Right lobe of liver (tissue), 6 donors: ENCODE measurements at regions not wholly inside any gene's neighbourhood (a gene's known extent, or its start where the extent isn't known, plus 50 kb on each side); places are given as distances from the start of the nearest gene placed in this dataset.

ENCODE experiments used
- ATAC-seq, 4 donors: fragments of 200-7000 bp; cut with Tn5 transposase; one replicate each; pipeline ENCODE4 v1.9.1; 2020; ENCODE audit warnings: mild to moderate bottlenecking in 4 of 4, moderate library complexity in 4 of 4
- DNase-seq, 3 donors: peaks; one replicate each; pipeline ENCODE4 v3.0.0-alpha.2; 2020
- H3K27ac ChIP-seq, 3 donors: fragments of 200-600 bp; one replicate each; pipeline ENCODE4 v1.8.0; 2022
- H3K27me3 ChIP-seq, 2 donors: fragments of 200-600 bp; one replicate each; pipeline ENCODE4 v1.8.0; 2022
- H3K36me3 ChIP-seq, 4 donors: fragments of 200-600 bp; sonication (generic) in 1 of 4; one replicate each; pipeline versions ENCODE4 v1.5.1 to v1.8.0; 2017 to 2022; ENCODE audit warnings: control low read depth in 1 of 4
- H3K4me1 ChIP-seq, 4 donors: fragments of 200-600 bp; sonication (generic) in 1 of 4; one replicate each; pipeline versions ENCODE4 v1.5.1 to v1.8.0; 2017 to 2022; ENCODE audit warnings: control low read depth in 1 of 4
- H3K4me3 ChIP-seq, 3 donors: fragments of 200-600 bp; one replicate each; pipeline ENCODE4 v1.8.0; 2022
- H3K9me3 ChIP-seq, 4 donors: fragments of 200-600 bp; sonication (generic) in 1 of 4; one replicate each; pipeline versions ENCODE4 v1.5.1 to v1.8.0; 2017 to 2022; ENCODE audit warnings: control low read depth in 1 of 4
- POLR2A ChIP-seq: fragments of 450-650 bp; IDR thresholded peaks from one replicate; pipeline ENCODE4 v1.6.1; 2017; ENCODE audit warnings: antibody characterized with exemption, mild to moderate bottlenecking
- WGBS: methylation state at CpG from one replicate; pipeline ENCODE4 v1.1.6; 2018; ENCODE audit warnings: low coverage, low lambda C conversion rate; ENCODE audit not compliant: insufficient coverage; ENCODE audit errors: missing lambda C conversion rate; 5-methylcytosine and 5-hydroxymethylcytosine counted together
- intact Hi-C, 2 donors: fragments of 100-400 bp; cut with DNase I; formaldehyde crosslinking; loops; one replicate each; pipeline versions ENCODE4 v1.11.2 to v1.14.1; 2022
- TF ChIP-seq, protein P1 (sequence below), 4 donors: fragments of 200-600 bp in 3 of 4; fragments of 450-650 bp in 1 of 4; IDR thresholded peaks; one replicate each; pipeline versions ENCODE4 v1.5.1 to v1.8.0; 2016 to 2022; ENCODE audit warnings: antibody characterized with exemption in 4 of 4, mild to moderate bottlenecking in 2 of 4
- donor health status: DM: no; HTN: yes; CAD: no.
- donor health status: DM: no; HTN: no; CAD: no.
- donor health status: DM: no; HTN: no; CAD: no.
- donor health status: DM: no; HTN: yes; CAD: no.
- donor health status: DM: no; HTN: yes; CAD: no.

DNA sequence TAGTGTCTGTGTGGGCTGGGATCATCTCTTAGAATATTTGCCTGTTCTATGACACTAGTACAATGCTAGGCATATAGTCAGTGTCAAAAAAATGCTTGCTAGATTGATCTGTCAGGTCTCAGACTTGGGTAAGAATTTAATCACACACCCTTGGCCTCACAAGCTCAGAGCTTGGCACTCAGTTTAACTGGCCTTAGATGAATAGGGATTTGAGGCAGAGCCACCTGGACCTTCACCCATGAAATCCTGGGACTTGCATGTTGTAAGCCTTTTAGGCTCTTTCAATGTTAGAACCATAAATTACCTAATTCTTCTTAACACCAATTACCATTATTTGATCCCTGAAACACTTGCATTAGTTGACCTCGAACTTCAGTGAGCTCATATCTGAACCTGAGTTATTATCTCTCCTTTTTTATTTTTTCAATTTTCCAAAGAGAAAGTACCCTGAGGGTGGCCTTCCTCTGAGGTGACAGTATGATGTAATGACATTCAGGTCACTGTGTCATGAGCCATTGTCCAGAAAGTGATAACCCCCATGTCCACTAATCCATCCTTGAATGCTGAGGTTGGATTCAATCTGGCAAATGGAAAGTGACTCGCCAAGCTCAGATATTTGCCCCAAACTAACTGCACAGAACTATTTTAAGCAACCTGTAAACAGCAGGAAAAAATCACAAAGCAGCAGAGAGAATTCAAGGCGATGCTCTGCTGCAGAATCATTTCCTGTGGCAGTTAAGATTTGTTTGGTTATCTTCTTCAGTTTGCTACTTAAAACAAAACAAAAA lies 615.2 kb upstream of the NR2F2 start:
- Histone ChIP-seq H3K27me3 (no peaks in the 10 kb centered on the region), H3K27ac (peak overlapping the region in 1 of 3 donors; percentile 8)

DNA sequence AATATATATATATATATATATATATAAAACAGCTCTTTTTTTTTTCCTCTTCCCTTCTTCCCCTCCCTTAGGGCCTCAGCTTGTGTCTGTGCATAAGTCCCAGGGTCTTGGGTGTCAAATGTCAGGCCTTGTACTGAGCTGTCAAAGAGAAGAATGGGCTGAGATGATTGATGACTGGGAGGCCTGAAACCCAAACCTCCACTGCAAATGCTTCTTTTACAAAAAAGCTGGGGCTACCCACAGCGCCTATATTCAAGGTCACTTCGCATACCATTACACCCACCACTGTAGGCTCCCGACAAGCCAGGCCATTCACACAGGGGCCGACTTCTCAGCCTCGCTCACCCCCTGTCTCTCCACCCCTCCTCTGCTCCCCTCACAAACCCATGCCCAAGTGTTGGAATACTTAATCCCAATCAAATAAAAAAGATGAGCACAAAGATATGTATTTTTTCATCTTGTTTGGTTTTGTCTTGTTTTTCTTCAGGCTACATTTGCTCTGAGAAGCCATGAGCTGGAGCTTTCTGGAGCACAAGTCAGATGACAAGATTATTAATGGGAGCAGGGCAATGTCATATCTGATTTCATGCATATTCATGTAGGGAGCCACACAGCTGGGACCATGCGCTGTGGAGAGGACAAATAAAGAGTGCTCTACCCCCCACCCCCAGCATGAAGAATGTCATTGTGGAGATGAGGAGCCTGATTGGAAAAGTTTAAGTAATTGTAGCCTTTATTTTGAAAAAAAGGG lies 614.4 kb upstream of the NR2F2 start:
- ATAC-seq (no peak), DNase-seq (no peak)
- intact Hi-C loops: no loop called here
- TF ChIP-seq, protein P1, sequence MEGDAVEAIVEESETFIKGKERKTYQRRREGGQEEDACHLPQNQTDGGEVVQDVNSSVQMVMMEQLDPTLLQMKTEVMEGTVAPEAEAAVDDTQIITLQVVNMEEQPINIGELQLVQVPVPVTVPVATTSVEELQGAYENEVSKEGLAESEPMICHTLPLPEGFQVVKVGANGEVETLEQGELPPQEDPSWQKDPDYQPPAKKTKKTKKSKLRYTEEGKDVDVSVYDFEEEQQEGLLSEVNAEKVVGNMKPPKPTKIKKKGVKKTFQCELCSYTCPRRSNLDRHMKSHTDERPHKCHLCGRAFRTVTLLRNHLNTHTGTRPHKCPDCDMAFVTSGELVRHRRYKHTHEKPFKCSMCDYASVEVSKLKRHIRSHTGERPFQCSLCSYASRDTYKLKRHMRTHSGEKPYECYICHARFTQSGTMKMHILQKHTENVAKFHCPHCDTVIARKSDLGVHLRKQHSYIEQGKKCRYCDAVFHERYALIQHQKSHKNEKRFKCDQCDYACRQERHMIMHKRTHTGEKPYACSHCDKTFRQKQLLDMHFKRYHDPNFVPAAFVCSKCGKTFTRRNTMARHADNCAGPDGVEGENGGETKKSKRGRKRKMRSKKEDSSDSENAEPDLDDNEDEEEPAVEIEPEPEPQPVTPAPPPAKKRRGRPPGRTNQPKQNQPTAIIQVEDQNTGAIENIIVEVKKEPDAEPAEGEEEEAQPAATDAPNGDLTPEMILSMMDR (IDR thresholded peaks at IDR 0.05): no peak
- TF ChIP-seq POLR2A: no peak
- Histone ChIP-seq H3K4me1 (no peaks in the 10 kb centered on the region), H3K4me3 (no peak overlapping the region), H3K9me3 (no peaks in the 10 kb centered on the region), H3K27me3 (no peaks in the 10 kb centered on the region), H3K36me3 (no peaks in the 10 kb centered on the region), H3K27ac (no peak overlapping the region)
- 89% methylated on average over 6 of the region's 6 CpGs for WGBS

More for the DNA sequence above, 615.2 kb upstream of the NR2F2 start:
- H3K9me3 ChIP-seq: no peaks in the 10 kb centered on the region
- intact Hi-C loops: no loop called here
- DNase-seq (peak in 1 of 3 donors; percentile 66), ATAC-seq (peak; percentile 43 to 70 (median 54))
- 10% methylated on average over 3 of the region's 3 CpGs for WGBS
- H3K36me3 ChIP-seq: no peaks in the 10 kb centered on the region
- H3K4me1 ChIP-seq: no peaks in the 10 kb centered on the region
- TF ChIP-seq POLR2A: no peak
- TF ChIP-seq, protein P1 (IDR thresholded peaks at IDR 0.05): no peak
- H3K4me3 ChIP-seq: no peak overlapping the region

DNA sequence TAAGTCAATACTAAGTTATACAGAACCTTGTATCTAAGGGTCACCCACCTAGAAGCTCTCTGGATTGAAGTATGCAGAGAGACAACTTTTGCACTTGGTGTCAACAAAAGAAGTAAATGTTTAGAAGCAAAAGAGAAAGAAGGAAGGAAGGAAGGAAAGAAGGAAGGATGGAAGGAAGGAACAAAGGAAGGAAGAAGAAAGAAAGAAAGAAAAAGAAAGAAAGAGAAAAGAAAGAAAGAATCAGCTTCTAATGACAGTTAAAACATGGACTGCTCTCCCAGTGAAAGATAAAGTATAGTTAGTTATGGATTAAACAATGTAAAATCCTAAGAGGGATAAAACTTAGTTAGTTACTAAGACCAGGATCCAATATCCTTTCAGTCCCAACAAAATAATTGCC lies 613.8 kb upstream of the NR2F2 start:
- Histone ChIP-seq H3K27me3 (no peaks in the 10 kb centered on the region), H3K4me1 (no peaks in the 10 kb centered on the region), H3K27ac (no peak overlapping the region), H3K36me3 (no peaks in the 10 kb centered on the region), H3K9me3 (no peaks in the 10 kb centered on the region), H3K4me3 (no peak overlapping the region)
- DNase-seq (no peak), ATAC-seq (no peak)
- intact Hi-C loops: no loop called here
- TF ChIP-seq POLR2A: no peak

DNA sequence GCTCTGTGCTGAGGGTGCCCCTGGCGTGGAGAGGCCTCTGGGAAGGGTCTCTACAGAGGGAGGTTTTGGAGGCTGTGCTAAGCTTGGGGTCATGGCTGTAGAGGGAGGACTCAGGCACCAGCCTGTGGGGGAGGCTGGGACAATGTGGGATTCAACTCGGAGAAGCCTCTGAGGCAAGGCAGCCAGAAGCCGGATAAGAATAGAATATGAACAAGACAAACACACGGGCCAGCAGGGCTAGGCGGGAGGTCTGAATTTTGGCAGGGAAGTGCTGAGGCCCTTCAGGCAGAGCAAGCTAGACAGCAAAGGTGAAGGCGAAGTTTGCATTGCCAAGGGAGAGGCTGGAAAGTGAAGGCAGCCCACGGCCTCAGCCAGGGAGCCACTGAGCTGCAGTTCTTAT lies 612.1 kb upstream of the NR2F2 start:
- 87% methylated on average over 4 of the region's 7 CpGs for WGBS
- intact Hi-C loops: no loop called here
- H3K36me3 ChIP-seq: no peaks in the 10 kb centered on the region
- DNase-seq (no peak), ATAC-seq (no peak)
- H3K27me3 ChIP-seq: no peaks in the 10 kb centered on the region
- no peak overlapping the region for H3K27ac ChIP-seq
- H3K9me3 ChIP-seq: no peaks in the 10 kb centered on the region
- no peak for TF ChIP-seq POLR2A
- TF ChIP-seq, protein P1 (IDR thresholded peaks at IDR 0.05): no peak
- no peaks in the 10 kb centered on the region for H3K4me1 ChIP-seq
- no peak overlapping the region for H3K4me3 ChIP-seq
